Fibroblast of pulmonary artery (primary cell): ENCODE measurements at regions not wholly inside any gene's neighbourhood (a gene's known extent, or its start where the extent isn't known, plus 50 kb on each side); places are given as distances from the start of the nearest gene placed in this dataset.

ENCODE experiments used
- DNase-seq: peaks from one replicate; pipeline ENCODE4 v3.0.0-alpha.2; 2010; ENCODE audit warnings: low read depth
- H3K4me3 ChIP-seq: replicated peaks from 2 replicates; pipeline ENCODE4 v1.5.1; 2011; ENCODE audit warnings: low read depth, mild to moderate bottlenecking, control low read depth, low read length, moderate library complexity
- TF ChIP-seq, protein P1 (sequence below): IDR thresholded peaks from 2 replicates; pipeline ENCODE4 v1.5.1; 2011; ENCODE audit warnings: mild to moderate bottlenecking, control low read depth, low read length, inconsistent platforms; ENCODE audit errors: missing control alignments

GRCh38 chr5:174159327-174160114 lies 114.0 kb downstream of the NSG2 start:
- DNase-seq = no peak

DNA sequence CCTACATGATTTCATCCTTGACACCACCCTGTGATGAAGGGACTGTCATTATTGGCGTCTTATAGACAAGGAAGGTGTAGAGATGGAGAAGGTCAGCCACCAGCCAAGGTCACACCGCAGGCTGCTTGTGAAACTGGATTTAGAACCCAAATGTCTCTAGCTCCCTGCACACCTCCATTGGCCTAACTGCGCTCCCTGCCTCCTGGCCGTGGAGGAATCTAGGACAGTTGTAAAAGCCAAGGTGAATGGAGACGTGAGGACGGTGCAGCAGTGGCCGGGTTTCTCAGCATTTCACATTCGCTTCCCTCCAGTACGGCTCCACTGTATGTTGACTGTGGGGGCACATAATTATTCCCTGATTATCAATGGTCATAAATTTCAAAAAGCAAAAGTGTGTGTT lies 119.9 kb downstream of the NSG2 start:
- no peak overlapping the region for H3K4me3 ChIP-seq
- TF ChIP-seq, protein P1, sequence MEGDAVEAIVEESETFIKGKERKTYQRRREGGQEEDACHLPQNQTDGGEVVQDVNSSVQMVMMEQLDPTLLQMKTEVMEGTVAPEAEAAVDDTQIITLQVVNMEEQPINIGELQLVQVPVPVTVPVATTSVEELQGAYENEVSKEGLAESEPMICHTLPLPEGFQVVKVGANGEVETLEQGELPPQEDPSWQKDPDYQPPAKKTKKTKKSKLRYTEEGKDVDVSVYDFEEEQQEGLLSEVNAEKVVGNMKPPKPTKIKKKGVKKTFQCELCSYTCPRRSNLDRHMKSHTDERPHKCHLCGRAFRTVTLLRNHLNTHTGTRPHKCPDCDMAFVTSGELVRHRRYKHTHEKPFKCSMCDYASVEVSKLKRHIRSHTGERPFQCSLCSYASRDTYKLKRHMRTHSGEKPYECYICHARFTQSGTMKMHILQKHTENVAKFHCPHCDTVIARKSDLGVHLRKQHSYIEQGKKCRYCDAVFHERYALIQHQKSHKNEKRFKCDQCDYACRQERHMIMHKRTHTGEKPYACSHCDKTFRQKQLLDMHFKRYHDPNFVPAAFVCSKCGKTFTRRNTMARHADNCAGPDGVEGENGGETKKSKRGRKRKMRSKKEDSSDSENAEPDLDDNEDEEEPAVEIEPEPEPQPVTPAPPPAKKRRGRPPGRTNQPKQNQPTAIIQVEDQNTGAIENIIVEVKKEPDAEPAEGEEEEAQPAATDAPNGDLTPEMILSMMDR = no peak
- DNase-seq = no peak

More at GRCh38 chr5:174159327-174160114, 114.0 kb downstream of the NSG2 start:
- TF ChIP-seq, protein P1 = no peak
- H3K4me3 ChIP-seq = no peak overlapping the region

DNA sequence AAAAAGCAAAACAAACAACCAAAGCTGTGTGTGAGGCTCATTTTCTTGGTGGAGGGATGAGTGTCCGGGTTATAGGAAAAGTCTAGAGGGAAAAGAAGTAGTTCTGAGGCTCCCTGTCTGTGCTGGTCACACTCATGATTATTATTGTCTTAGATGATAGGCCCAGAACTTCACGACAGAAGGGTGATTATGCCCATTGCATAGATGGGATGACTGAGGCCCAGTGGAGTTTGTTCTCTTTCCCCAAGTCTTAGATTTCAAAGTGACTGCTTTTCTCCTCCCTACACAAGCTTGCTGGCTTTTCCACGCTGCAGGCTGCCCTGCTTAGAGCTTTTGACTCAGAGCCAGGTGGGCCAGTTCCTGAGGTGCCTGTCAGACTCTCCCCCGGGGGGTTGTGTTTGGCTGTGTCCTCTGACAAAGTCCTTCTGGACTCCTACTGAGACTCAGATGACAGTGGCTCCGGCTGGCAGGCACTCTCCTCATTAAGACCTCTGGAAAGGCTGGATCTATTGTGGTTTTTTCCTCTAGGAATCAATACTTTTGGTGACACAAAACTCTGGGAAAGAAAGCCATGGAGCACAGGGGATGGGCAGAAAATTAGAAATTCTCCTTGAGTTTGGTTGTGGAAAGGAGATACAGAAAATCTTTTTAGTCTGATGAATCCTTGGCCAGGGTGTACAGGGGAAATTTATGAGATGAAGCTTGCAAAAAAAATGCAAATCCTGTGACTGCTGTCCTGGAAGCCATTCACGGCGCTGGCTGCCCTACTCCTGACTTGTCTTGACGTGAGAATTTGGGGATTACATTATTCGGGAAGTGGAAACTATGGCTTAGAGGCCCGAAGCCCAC lies 120.9 kb downstream of the NSG2 start:
- TF ChIP-seq, protein P1 = no peak
- no peak for DNase-seq
- no peak overlapping the region for H3K4me3 ChIP-seq

- no peak for DNase-seq
- TF ChIP-seq, protein P1 = no peak
- no peak overlapping the region for H3K4me3 ChIP-seq
Measured at GRCh38 chr5:174167080-174167910, 121.8 kb downstream of the NSG2 start.

DNA sequence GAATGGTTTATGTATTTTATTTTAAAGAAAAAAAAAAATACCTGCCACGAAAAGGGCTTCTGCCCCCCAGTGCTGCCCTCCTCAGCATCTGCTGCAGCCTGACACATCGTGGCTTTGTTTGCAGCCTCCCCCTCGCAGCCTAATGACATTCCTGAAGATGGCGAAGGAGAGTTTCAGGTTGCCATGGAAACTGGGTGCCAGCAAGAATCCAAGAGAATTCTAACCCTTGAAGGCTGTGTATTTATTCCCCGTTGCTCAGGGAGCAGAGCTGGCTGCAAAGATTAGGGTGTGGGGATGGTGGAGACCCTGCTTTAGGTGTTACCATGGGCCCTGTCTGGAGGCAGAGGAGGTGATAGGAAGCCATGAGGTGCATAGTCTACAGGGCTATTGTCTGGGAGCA lies 126.6 kb downstream of the NSG2 start:
- TF ChIP-seq, protein P1 = no peak
- no peak overlapping the region for H3K4me3 ChIP-seq

GRCh38 chr5:174172566-174172965 lies 127.1 kb downstream of the NSG2 start:
- TF ChIP-seq, protein P1 = no peak
- DNase-seq = no peak
- H3K4me3 ChIP-seq = no peak overlapping the region

More for the DNA sequence above, 126.6 kb downstream of the NSG2 start:
- DNase-seq = no peak
